Vagina (tissue), 2 donors: ENCODE measurements at regions not wholly inside any gene's neighbourhood (a gene's known extent, or its start where the extent isn't known, plus 50 kb on each side); places are given as distances from the start of the nearest gene placed in this dataset.

ENCODE experiments used
- POLR2A ChIP-seq, 2 donors: fragments of 450-650 bp; IDR thresholded peaks; one replicate each; pipeline ENCODE4 v1.6.1; 2017; ENCODE audit warnings: antibody characterized with exemption in 2 of 2, mild to moderate bottlenecking in 2 of 2, moderate library complexity in 2 of 2
- POLR2AphosphoS5 ChIP-seq, 2 donors: sonication (generic); formaldehyde crosslinking; IDR thresholded peaks; one replicate each; pipeline ENCODE4 v1.9.0; 2017; ENCODE audit warnings: antibody characterized with exemption in 2 of 2, mild to moderate bottlenecking in 2 of 2, low read depth in 1 of 2; ENCODE audit not compliant: insufficient read depth in 1 of 2
- TF ChIP-seq, protein P1 (sequence below), 3 experiments: fragments of 450-650 bp in 2 of 3; fragments of 200-600 bp in 1 of 3; sonication (generic) in 1 of 3; IDR thresholded peaks; one replicate each; pipeline ENCODE4 v1.5.1; 2017 to 2019; ENCODE audit warnings: antibody characterized with exemption in 3 of 3, mild to moderate bottlenecking in 2 of 3, moderate library complexity in 2 of 3

DNA sequence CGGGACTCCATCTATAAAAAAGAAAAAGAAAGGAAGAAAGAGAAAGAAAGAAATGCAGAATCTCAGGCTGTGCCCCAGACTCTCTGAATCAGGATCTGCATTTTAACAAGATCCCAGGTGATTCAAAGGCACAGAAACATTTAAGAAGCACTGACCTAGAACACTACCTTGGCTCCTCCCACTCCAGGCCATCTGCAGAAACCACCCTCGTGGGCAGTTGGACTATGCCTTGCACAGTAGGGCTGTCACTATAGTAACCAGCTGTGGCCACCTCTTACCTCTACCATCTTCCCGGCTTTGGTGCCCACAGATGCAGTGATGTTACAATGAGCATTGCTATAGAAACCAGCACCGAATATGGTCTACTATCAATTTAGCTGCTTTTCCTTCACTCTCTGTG, 110.9 kb upstream of the PWP1 start:
- TF ChIP-seq POLR2A (IDR thresholded peaks at IDR 0.05) (no peak), POLR2AphosphoS5 (IDR thresholded peaks at IDR 0.05; ENCODE audit: insufficient read depth in 1 of 2, low read depth in 1 of 2) (no peak)
- TF ChIP-seq, protein P1, sequence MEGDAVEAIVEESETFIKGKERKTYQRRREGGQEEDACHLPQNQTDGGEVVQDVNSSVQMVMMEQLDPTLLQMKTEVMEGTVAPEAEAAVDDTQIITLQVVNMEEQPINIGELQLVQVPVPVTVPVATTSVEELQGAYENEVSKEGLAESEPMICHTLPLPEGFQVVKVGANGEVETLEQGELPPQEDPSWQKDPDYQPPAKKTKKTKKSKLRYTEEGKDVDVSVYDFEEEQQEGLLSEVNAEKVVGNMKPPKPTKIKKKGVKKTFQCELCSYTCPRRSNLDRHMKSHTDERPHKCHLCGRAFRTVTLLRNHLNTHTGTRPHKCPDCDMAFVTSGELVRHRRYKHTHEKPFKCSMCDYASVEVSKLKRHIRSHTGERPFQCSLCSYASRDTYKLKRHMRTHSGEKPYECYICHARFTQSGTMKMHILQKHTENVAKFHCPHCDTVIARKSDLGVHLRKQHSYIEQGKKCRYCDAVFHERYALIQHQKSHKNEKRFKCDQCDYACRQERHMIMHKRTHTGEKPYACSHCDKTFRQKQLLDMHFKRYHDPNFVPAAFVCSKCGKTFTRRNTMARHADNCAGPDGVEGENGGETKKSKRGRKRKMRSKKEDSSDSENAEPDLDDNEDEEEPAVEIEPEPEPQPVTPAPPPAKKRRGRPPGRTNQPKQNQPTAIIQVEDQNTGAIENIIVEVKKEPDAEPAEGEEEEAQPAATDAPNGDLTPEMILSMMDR (IDR thresholded peaks at IDR 0.05), result no peak
